Activated naive CD8-positive, alpha-beta T cell (primary cell): ENCODE measurements at regions not wholly inside any gene's neighbourhood (a gene's known extent, or its start where the extent isn't known, plus 50 kb on each side); places are given as distances from the start of the nearest gene placed in this dataset.
"Not testable (repeated sequence)": the region's sequence is repeated elsewhere in the genome, so short reads cannot be mapped to it uniquely, and the experiment has no call there.

Source experiments
- H3K27ac Mint-ChIP-seq: one replicate; pipeline ENCODE4 v1.8.0; 2021; ENCODE audit warnings: mixed read lengths
- H3K27me3 Mint-ChIP-seq: one replicate; pipeline ENCODE4 v1.8.0; 2021; ENCODE audit warnings: mixed read lengths
- H3K36me3 Mint-ChIP-seq: one replicate; pipeline ENCODE4 v1.8.0; 2021; ENCODE audit warnings: mixed read lengths
- H3K4me1 Mint-ChIP-seq: one replicate; pipeline ENCODE4 v1.8.0; 2021; ENCODE audit warnings: low read depth, mixed read lengths
- H3K4me3 Mint-ChIP-seq: one replicate; pipeline ENCODE4 v1.8.0; 2021; ENCODE audit warnings: mild to moderate bottlenecking, mixed read lengths
- H3K9me3 Mint-ChIP-seq: one replicate; pipeline ENCODE4 v1.8.0; 2021; ENCODE audit warnings: low read depth, mixed read lengths

DNA sequence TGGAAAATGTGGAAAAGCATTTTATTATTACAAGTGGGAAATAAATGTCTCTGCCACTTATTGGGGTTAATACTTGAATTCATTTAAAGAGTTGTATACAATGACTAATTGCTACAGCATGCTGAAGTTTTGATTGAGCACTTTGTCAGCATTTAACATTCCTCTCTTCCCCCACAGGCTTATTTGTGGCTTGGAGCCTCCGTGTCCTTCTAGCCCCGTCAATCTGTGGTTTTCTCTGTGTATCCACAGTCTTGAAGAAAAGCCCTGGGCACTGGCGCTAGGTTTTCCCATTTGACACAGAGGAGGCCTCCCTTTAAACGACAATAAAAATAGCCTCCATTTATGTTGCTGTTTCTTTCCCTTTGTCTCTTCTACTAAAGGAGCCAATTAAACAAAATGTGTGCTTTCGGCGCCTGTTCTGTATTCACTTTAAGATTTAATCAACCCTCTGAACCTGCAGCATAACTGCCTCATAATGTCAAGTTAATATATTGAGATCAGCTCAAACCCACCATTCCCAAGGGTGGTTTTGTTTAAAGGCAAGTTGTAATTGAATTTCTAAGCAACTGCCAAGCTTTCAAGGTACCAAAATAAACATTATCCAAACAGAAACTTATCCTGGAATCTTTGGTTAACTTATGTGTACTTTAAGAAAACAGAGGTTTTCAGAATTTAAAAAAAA lies 92.9 kb upstream of the ADRA1D start:
- Mint-ChIP-seq H3K9me3 (no peaks in the 10 kb centered on the region), H3K4me3 (no peak overlapping the region), H3K27ac (no peak overlapping the region), H3K27me3 (peaks cover 15% of the 10 kb centered on the region), H3K4me1 (no peaks in the 10 kb centered on the region), H3K36me3 (no peaks in the 10 kb centered on the region)

DNA sequence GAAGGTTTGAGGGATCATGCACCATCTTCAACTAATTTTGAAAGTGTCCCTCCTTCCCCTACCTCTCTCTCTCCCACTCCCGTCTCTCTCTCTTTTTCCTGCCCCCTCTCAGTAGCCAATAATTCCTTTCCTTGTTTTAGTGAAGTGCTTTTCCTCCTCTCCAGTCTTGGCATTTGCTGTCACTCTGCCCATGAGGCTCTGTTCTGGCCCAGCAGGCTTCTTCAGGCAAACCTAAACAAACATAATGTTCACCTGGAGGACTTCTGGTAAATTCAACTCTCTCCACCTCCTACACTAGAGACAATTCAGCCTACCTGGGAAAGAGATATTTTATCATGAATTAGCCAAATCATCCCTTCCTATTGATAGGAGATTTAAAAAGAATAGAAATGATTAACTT lies 86.6 kb upstream of the ADRA1D start:
- Mint-ChIP-seq H3K36me3 (no peaks in the 10 kb centered on the region), H3K27me3 (peaks cover 17% of the 10 kb centered on the region), H3K4me3 (no peak overlapping the region), H3K4me1 (no peaks in the 10 kb centered on the region), H3K27ac (no peak overlapping the region), H3K9me3 (no peaks in the 10 kb centered on the region)

DNA sequence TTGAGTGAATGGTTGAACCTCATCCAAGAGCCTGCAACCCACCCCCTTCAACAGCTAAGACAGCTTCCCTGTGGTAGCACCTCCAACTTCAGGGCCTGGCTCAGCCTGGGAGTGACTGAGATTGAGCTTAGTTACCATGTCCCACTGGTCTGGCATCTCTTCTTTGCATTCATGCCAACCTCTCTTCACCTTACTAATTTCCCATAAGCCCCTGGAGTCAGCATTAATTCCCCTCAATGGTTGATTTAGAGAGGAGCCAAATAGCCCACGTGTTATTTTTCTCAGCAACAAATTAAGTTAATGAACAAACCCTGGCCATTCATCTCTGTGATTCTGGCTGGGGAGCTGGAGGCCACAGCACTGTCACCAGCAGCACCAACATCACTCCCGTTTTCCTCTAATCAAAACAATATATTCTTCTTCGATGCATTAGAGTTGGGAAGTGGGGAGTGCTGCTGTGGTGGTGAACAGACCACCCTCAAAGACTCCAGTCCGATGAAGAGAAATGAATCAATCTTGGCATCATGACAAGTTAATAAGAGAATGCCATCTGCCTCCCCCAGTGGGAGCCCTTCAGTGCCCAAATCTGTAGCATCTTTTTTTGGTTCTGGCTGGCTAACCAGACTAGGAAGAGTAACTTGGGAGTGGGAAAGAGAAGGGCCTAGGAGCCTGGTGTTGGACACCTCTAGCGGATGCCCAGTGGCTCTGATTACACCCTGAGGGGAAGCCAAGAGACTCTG lies 83.2 kb upstream of the ADRA1D start:
- H3K27me3 Mint-ChIP-seq = peaks cover 15% of the 10 kb centered on the region
- no peaks in the 10 kb centered on the region for H3K4me1 Mint-ChIP-seq
- no peak overlapping the region for H3K4me3 Mint-ChIP-seq
- no peaks in the 10 kb centered on the region for H3K9me3 Mint-ChIP-seq
- H3K27ac Mint-ChIP-seq = no peak overlapping the region
- no peaks in the 10 kb centered on the region for H3K36me3 Mint-ChIP-seq

DNA sequence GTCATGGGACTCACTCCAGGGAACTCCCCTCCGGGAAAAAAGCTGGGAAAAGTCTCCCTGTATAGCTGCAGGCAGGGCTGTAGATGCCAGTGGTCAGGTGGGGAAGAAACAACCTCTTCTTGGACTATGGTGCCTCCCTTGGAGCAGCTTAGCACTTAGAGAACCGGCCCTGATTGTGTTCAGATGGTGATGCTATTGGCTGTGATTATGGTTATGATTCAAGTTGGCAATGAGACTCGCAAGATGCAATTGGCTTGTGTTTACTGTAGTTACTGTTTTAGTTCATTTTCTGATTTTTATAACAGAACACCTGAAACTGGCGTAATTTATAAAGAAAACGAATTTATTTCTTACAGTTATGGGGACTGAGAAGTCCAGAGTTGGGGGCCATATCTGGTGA lies 80.9 kb upstream of the ADRA1D start:
- Mint-ChIP-seq H3K27ac (no peak overlapping the region), H3K4me1 (no peaks in the 10 kb centered on the region), H3K4me3 (no peak overlapping the region), H3K27me3 (peaks cover 13% of the 10 kb centered on the region), H3K9me3 (no peaks in the 10 kb centered on the region), H3K36me3 (no peaks in the 10 kb centered on the region)

DNA sequence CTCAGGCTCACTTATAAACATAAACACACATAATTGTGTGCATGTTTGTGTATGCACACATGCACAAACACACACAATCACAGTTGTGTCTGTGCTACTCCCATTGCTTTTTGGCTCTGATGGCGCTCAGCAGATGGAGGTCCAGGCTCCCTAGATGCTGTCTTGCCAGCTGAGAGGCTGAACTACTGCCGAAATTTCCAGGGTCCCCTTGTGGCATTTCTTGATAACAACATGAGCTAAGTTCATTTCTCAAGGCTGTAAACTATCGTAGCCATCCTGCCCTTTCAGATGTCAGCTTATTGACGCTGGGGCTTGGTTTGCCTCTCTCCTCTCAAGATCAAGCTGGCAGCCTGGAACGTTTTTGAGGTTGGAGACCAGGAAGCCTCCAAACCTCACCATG lies 80.1 kb upstream of the ADRA1D start:
- H3K36me3 Mint-ChIP-seq = no peaks in the 10 kb centered on the region
- no peaks in the 10 kb centered on the region for H3K9me3 Mint-ChIP-seq
- H3K27me3 Mint-ChIP-seq = peaks cover 12% of the 10 kb centered on the region
- no peak overlapping the region for H3K4me3 Mint-ChIP-seq
- no peak overlapping the region for H3K27ac Mint-ChIP-seq
- H3K4me1 Mint-ChIP-seq = no peaks in the 10 kb centered on the region

DNA sequence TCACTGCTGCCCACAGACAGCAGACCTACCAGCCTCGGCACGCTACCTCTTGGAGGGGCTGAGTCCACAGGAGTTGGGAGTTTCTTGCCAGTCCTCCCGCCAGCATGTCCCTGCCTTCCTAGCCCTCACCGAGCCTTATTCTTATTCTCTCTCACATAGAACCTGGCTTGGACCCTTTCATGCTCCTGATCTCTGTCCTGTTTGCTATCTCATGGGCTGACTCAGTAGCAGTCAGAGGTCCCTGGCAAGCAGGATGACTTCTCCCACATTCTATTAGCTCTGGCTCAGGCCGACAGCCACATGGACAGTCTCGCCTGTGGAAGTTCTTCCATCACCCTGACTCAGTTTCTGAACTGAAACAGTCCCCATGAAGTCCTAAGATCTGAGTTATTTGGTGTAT lies 79.5 kb upstream of the ADRA1D start:
- Mint-ChIP-seq H3K4me1 (no peaks in the 10 kb centered on the region), H3K27me3 (peaks cover 9% of the 10 kb centered on the region), H3K9me3 (no peaks in the 10 kb centered on the region), H3K36me3 (no peaks in the 10 kb centered on the region), H3K27ac (no peak overlapping the region), H3K4me3 (no peak overlapping the region)

DNA sequence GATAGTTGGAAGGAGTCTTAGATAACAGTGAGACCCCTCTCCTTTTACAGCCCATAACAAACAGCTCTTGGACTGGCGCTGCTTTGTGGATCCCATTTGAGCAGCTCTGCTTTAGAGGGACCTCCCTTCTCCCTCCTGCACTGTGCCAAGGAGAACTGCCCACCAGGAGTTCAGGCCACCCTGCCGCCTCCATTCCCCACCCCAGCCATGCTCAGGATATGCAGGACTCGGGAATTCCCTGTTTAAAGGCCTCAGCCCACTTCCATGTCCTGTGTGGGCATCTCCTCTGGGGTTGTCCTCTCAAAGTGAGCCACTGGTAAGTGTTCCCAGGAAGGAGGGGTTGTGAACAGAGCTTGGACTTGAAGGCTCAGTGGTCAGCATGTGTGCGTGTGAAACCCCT lies 78.9 kb upstream of the ADRA1D start:
- no peaks in the 10 kb centered on the region for H3K4me1 Mint-ChIP-seq
- H3K9me3 Mint-ChIP-seq = no peaks in the 10 kb centered on the region
- no peak overlapping the region for H3K27ac Mint-ChIP-seq
- peaks cover 7% of the 10 kb centered on the region for H3K27me3 Mint-ChIP-seq
- no peaks in the 10 kb centered on the region for H3K36me3 Mint-ChIP-seq
- H3K4me3 Mint-ChIP-seq = no peak overlapping the region

DNA sequence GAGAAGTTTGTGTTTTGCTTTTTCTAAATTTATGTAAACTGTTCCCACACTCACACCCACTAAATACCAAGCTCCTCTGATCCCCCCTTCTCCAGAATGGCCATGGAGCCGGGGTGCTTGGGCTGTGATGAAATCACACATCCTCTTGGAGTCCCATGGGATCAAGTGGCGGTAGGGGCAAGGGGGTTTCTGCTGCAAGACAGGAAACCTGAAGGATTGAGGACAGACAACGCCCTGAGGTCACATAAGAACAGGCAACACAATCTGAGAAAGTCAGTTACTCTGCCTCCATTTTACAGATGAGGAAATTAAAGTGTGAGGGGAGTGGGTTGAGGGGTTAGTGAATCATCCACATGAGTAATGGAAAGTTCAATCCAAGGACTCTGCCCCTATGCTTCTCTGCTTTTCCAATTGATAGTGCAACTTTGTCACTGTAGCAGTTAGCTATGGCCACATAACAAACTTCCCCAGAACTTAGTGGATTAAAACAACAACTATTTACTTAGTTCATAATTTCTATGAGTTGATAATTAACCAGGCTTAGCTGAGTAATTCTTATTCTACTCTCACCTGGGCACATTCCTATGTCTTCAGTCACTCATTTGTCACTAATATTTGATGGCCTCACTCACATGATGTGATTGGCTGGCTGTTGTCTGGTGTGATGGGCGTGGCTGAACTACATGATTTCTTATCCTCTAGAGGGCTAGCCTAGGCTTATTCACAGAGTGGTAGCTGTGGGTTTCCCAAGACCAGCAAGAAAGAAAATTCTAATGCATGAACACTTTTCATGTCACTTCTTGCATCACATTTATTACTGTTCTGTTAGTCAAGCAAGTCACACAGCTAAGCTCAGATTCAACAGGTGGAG lies 77.3 kb upstream of the ADRA1D start:
- H3K4me1 Mint-ChIP-seq = no peaks in the 10 kb centered on the region
- H3K27me3 Mint-ChIP-seq = peaks cover 10% of the 10 kb centered on the region
- no peak overlapping the region for H3K4me3 Mint-ChIP-seq
- H3K27ac Mint-ChIP-seq = no peak overlapping the region
- no peaks in the 10 kb centered on the region for H3K9me3 Mint-ChIP-seq
- H3K36me3 Mint-ChIP-seq = no peaks in the 10 kb centered on the region

DNA sequence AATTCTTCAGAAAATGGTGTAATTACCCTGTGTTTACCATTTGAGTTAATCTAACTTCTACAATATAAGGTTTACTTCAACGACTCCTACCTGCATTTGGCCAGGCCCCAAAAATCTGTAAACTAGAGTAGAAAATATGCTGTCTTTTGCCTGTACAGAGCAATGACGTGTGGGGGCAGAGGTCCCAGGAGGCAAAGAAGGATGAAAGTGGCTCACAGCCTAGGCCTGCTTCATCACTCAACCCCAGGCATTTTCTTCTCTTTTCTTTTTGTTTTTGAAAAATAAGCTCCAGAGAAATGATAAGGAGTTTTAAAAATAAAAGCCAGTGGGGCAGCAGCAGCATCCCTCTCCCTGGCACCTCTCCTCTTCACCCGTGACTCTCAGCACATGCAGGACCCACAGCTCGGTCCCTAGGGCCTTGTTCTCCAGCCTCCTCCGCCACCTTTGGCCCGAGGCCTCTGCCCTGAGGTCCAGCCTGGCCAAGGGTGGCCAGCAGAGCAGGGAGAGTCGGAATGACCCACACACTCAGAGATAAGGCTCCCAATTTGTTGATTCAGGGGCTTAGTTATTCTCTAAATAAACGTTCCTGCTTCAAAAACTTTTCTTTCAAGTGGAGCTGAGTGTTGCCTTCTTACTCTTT lies 76.6 kb upstream of the ADRA1D start:
- no peaks in the 10 kb centered on the region for H3K4me1 Mint-ChIP-seq
- peaks cover 10% of the 10 kb centered on the region for H3K27me3 Mint-ChIP-seq
- no peak overlapping the region for H3K4me3 Mint-ChIP-seq
- no peaks in the 10 kb centered on the region for H3K36me3 Mint-ChIP-seq
- H3K9me3 Mint-ChIP-seq = no peaks in the 10 kb centered on the region
- no peak overlapping the region for H3K27ac Mint-ChIP-seq

DNA sequence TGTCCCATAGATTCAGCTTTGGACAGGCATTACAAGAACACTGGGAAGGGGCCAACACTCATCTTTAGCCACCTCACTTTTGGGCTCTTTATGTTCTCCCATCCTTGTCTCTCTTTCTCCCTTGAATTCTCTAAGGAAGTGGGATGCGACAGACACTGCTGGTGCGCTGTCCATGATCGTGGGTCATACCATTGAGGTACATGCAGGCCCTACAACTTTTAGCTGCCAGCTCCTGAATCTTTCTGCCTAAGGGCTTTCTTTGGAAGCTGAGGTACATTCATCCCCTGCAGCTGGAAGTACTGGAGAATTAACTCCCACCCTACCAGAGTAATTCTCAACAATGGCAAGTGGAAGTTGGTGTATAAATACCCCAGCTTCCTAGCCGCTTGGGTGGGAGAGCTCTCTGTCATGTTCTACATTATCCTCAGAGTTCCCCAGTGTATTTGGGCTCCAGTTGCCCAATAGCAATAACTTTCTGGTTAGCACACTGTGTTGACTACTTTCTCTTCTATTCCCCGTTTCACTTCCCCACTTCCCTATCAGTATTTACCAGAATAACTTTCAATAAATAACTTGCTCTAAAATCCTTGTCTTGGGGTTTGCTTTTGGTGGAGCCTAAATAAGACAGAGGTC lies 75.6 kb upstream of the ADRA1D start:
- Mint-ChIP-seq H3K36me3 (no peaks in the 10 kb centered on the region), H3K27me3 (peaks cover 10% of the 10 kb centered on the region), H3K9me3 (no peaks in the 10 kb centered on the region), H3K4me3 (no peak overlapping the region), H3K27ac (no peak overlapping the region), H3K4me1 (no peaks in the 10 kb centered on the region)

DNA sequence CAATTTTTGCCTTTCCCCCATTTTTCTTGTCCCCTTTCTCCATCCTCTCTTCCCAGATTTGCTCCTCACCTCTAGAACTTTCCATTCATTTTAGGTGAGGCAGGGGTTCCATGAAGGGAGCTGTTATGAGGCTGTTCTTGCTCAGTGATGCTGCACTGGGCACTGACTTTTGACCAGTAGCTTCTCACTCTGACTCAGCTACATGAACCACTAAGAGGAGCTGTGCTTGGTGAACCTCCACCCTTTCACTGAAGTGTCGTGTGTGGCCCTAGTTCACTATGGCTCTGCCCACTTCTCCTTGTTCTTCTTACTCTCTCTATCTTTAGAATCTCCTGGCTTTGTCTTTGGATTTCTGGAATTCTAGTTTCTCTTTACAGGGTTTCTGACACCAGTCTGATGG lies 73.4 kb upstream of the ADRA1D start:
- peaks cover 5% of the 10 kb centered on the region for H3K27me3 Mint-ChIP-seq
- H3K36me3 Mint-ChIP-seq = no peaks in the 10 kb centered on the region
- H3K9me3 Mint-ChIP-seq = no peaks in the 10 kb centered on the region
- no peak overlapping the region for H3K27ac Mint-ChIP-seq
- no peak overlapping the region for H3K4me3 Mint-ChIP-seq
- no peaks in the 10 kb centered on the region for H3K4me1 Mint-ChIP-seq

DNA sequence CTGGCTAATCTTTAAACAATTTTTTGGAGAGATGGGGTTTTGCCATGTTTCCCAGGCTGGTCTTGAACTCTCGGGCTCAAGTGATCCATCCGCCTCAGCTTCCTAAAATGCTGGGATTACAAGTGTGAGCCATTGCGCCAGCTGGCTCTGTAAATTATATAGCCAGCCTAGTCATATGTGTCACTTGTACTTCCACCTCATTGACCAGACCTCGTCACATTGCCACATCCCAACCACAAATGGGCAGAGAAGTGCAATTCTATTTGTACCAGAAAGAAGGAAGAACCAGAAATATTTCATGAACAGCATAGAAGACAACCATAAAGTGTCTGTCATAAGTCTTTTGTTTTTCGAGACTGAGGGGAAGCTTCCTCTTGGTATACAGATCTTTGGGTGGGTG lies 71.2 kb upstream of the ADRA1D start:
- peaks cover 7% of the 10 kb centered on the region for H3K27me3 Mint-ChIP-seq

DNA sequence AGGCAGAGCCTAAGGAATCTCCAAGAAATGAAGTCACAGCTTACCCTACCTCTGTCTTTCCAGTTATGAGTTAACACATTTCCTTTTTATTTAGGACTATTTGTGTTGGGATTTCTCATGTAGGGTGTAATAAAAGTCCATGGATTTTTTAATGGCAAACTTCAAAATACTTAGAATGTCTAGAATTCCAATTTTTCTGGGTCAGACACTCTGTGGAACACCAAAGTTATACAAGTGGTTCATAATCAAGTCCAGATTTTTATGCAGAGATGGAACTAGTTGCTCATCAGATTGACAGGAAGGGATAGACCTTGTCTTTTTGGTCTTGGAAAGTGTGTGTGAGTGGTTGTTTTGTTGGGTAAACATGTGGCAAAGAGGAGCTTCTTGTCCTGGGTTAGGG lies 69.8 kb upstream of the ADRA1D start:
- Mint-ChIP-seq H3K4me1 (no peaks in the 10 kb centered on the region), H3K4me3 (no peak overlapping the region), H3K27me3 (peaks cover 9% of the 10 kb centered on the region), H3K27ac (no peak overlapping the region), H3K36me3 (no peaks in the 10 kb centered on the region), H3K9me3 (no peaks in the 10 kb centered on the region)

More for the DNA sequence above, 71.2 kb upstream of the ADRA1D start:
- Mint-ChIP-seq H3K36me3 (no peaks in the 10 kb centered on the region), H3K4me3 (no peak overlapping the region), H3K9me3 (no peaks in the 10 kb centered on the region), H3K4me1 (no peaks in the 10 kb centered on the region), H3K27ac (no peak overlapping the region)

DNA sequence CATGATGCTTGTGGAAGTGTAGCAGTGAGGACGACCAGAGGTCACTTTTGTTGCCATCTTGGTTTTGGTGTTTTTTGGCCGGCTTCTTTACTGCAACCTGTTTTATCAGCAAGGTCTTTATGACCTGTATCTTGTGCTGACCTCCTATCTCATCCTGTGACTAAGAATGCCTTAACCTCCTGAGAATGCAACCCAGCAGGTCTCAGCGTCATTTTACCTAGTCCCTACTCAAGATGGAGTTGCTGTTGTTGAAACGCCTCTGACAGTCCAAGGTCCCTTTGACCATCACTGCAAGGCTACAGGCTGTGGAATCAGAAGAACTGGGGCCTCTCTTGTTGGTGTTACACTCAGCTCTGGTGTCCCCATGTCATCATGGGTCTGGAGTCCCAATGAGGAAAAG lies 61.5 kb upstream of the ADRA1D start:
- H3K4me3 Mint-ChIP-seq, H3K27me3 Mint-ChIP-seq, H3K36me3 Mint-ChIP-seq, H3K9me3 Mint-ChIP-seq, H3K27ac Mint-ChIP-seq, H3K4me1 Mint-ChIP-seq: not testable (repeated sequence)
